ENCODE measurements at regions not wholly inside any gene's neighbourhood (a gene's known extent, or its start where the extent isn't known, plus 50 kb on each side); places are given as distances from the start of the nearest gene placed in this dataset.

DNA sequence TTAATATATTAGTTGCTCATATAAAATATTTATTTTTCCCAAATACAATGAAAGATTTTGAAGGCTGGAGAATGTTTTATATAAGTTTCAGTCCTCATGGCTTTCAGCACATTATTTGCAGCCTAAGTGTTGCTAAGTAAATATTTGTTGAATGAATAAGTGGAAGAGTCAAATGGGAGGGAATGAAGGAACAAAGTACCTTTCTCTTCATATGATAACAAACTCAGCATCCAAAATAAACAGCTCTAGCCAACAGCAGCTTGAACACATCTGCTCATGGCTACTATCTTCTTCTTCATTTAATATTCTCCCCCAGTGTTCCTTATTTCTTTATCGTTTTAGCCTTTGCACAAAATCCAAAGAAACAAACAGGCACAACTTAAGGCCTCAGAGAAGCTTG lies 385.2 kb upstream of the PIK3C3 start:
- no peak overlapping the region for H3K4me3 ChIP-seq
- H3K4me1 ChIP-seq: no peaks in the 10 kb centered on the region
- intact Hi-C loops (cut with DNase I; ENCODE audit: low total_unique reads): loop anchor here (5.0 kb wide), 1 partner anchor 188 kb away; no protein-coding TSS in a partner anchor
- no peak for TF ChIP-seq POLR2AphosphoS5 (IDR thresholded peaks at IDR 0.05)
- TF ChIP-seq, protein P1, sequence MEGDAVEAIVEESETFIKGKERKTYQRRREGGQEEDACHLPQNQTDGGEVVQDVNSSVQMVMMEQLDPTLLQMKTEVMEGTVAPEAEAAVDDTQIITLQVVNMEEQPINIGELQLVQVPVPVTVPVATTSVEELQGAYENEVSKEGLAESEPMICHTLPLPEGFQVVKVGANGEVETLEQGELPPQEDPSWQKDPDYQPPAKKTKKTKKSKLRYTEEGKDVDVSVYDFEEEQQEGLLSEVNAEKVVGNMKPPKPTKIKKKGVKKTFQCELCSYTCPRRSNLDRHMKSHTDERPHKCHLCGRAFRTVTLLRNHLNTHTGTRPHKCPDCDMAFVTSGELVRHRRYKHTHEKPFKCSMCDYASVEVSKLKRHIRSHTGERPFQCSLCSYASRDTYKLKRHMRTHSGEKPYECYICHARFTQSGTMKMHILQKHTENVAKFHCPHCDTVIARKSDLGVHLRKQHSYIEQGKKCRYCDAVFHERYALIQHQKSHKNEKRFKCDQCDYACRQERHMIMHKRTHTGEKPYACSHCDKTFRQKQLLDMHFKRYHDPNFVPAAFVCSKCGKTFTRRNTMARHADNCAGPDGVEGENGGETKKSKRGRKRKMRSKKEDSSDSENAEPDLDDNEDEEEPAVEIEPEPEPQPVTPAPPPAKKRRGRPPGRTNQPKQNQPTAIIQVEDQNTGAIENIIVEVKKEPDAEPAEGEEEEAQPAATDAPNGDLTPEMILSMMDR (IDR thresholded peaks at IDR 0.05): no peak
- TF ChIP-seq POLR2A (IDR thresholded peaks at IDR 0.05): no peak
- no peaks in the 10 kb centered on the region for H3K36me3 ChIP-seq
- no peaks in the 10 kb centered on the region for H3K27me3 ChIP-seq
- no peaks in the 10 kb centered on the region for H3K9me3 ChIP-seq
- DNase-seq (ENCODE audit: low spot score in 2 of 2): no peak
- H3K27ac ChIP-seq: no peak overlapping the region

DNA sequence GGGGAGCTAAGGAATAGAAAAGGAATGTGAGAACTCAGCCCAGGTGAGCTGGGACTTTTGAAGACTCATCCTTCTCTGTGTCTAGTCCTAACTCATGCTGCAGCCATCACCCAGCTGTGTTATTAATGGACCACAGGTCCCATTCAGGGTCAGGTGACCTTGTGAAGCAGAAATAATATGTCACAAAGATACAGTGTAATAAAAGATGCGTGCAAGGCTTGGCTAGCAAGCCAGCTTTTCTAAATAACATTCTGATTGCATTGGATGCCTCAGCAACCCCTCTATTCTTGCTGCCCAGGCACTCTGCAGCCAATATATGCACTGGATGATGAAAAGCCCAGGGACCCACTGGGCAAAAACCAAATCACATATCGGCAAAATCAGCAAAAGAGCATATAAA lies 393.1 kb upstream of the PIK3C3 start:
- Histone ChIP-seq H3K27ac (no peak overlapping the region), H3K27me3 (no peaks in the 10 kb centered on the region), H3K4me3 (no peak overlapping the region), H3K36me3 (no peaks in the 10 kb centered on the region), H3K9me3 (no peaks in the 10 kb centered on the region), H3K4me1 (no peaks in the 10 kb centered on the region)
- no peak for DNase-seq (ENCODE audit: low spot score in 2 of 2)
- TF ChIP-seq POLR2A (IDR thresholded peaks at IDR 0.05) (no peak), POLR2AphosphoS5 (IDR thresholded peaks at IDR 0.05) (no peak)
- TF ChIP-seq, protein P1 (IDR thresholded peaks at IDR 0.05): no peak
- intact Hi-C loops (cut with DNase I; ENCODE audit: low total_unique reads): no loop called here

DNA sequence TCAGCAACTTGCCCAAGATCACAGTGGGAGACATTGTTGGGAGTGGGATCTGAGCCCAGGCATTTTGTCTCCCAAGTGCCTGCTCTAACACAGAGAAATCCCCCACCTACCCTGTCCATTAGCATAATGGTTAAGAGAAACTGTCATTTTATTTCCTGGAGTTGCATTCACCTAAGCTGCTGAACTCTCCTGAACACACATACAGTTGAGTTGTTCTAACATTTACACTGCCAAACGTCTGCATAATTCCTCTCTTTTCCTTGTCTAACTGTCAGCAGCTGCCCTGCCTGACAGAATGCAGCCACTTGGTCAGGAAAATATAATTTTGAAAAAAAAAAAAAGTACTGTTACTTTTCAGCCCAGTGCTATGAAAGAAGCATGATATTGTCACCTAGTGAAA lies 396.3 kb upstream of the PIK3C3 start:
- no peak for DNase-seq (ENCODE audit: low spot score in 2 of 2)
- Histone ChIP-seq H3K4me3 (no peak overlapping the region), H3K27me3 (no peaks in the 10 kb centered on the region), H3K9me3 (no peaks in the 10 kb centered on the region), H3K36me3 (no peaks in the 10 kb centered on the region), H3K27ac (no peak overlapping the region), H3K4me1 (no peaks in the 10 kb centered on the region)
- TF ChIP-seq, protein P1 (IDR thresholded peaks at IDR 0.05): no peak
- TF ChIP-seq POLR2A (IDR thresholded peaks at IDR 0.05): no peak
- no peak for TF ChIP-seq POLR2AphosphoS5 (IDR thresholded peaks at IDR 0.05)
- intact Hi-C loops (cut with DNase I; ENCODE audit: low total_unique reads): no loop called here

DNA sequence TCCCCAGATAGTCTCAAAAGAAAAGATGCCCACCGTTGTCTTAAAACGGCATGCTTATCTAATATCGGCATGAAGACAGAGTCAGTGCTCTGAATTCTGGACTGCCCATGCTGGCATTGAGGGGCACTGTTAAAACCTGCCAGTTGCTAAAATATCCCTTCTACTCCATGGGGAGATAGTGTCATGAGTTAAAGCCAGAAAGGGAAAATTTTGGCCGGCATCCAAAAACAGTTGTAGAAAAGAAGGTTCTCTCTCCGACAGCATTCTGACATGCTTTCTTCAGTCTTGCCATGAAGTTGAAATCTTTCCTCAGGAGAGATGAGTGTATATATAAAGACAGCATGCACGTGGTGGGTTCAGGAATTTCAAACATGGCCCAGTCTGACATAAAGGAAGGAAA lies 401.3 kb upstream of the PIK3C3 start:
- no peaks in the 10 kb centered on the region for H3K36me3 ChIP-seq
- no peaks in the 10 kb centered on the region for H3K27me3 ChIP-seq
- H3K4me3 ChIP-seq: no peak overlapping the region
- no peak for DNase-seq (ENCODE audit: low spot score in 2 of 2)
- H3K27ac ChIP-seq: no peak overlapping the region
- TF ChIP-seq POLR2AphosphoS5 (IDR thresholded peaks at IDR 0.05) (no peak), POLR2A (IDR thresholded peaks at IDR 0.05) (no peak)
- TF ChIP-seq, protein P1 (IDR thresholded peaks at IDR 0.05): no peak
- intact Hi-C loops (cut with DNase I; ENCODE audit: low total_unique reads): no loop called here
- H3K4me1 ChIP-seq: no peaks in the 10 kb centered on the region
- no peaks in the 10 kb centered on the region for H3K9me3 ChIP-seq

DNA sequence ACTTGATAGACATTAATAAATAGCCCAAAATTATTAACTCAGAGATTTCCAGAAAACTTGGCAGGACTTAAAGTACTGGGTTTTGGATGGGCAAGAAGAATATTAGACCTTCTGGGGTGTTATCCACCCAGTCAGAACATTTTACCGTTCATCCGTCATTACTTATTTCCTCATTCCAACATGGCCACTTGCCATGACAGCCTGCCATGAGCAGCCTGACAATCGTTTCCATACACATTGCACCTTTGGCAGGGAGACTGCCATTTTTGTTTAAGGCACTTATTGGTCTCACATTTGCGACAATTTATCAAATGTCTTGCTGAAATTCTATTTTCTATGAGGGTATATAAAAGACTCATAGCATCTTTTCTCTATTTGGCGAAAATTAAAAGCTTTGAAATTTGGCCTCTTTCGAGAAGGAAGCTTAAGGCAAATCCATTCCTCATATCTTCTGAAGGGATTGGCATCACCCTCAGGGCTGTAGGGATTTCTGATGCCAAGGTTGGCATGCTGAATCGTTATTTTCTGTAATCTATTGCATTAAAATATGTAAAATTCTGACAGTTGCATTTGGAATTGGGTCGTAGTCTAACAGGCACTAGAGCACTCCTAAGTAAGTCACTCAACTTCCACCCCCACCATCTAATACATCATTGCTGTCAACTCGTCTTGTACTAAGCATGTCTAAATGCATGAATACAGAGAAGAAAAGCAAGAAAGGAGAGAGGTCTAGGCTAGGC lies 406.3 kb upstream of the PIK3C3 start:
- Histone ChIP-seq H3K4me1 (no peaks in the 10 kb centered on the region), H3K36me3 (no peaks in the 10 kb centered on the region), H3K9me3 (no peaks in the 10 kb centered on the region), H3K27ac (no peak overlapping the region), H3K27me3 (no peaks in the 10 kb centered on the region), H3K4me3 (no peak overlapping the region)
- DNase-seq (ENCODE audit: low spot score in 2 of 2): no peak
- TF ChIP-seq, protein P1 (IDR thresholded peaks at IDR 0.05): no peak
- TF ChIP-seq POLR2AphosphoS5 (IDR thresholded peaks at IDR 0.05) (no peak), POLR2A (IDR thresholded peaks at IDR 0.05) (no peak)
- intact Hi-C loops (cut with DNase I; ENCODE audit: low total_unique reads): no loop called here
